GM21447 (cell line): ENCODE measurements at regions not wholly inside any gene's neighbourhood (a gene's known extent, or its start where the extent isn't known, plus 50 kb on each side); places are given as distances from the start of the nearest gene placed in this dataset.
"Not testable (repeated sequence)": the region's sequence is repeated elsewhere in the genome, so short reads cannot be mapped to it uniquely, and the experiment has no call there.

Experiments used
- ATAC-seq: cut with Tn5 transposase; IDR thresholded peaks from one replicate; pipeline ENCODE4 v1.9.1; 2021; ENCODE audit not compliant: unreplicated experiment

DNA sequence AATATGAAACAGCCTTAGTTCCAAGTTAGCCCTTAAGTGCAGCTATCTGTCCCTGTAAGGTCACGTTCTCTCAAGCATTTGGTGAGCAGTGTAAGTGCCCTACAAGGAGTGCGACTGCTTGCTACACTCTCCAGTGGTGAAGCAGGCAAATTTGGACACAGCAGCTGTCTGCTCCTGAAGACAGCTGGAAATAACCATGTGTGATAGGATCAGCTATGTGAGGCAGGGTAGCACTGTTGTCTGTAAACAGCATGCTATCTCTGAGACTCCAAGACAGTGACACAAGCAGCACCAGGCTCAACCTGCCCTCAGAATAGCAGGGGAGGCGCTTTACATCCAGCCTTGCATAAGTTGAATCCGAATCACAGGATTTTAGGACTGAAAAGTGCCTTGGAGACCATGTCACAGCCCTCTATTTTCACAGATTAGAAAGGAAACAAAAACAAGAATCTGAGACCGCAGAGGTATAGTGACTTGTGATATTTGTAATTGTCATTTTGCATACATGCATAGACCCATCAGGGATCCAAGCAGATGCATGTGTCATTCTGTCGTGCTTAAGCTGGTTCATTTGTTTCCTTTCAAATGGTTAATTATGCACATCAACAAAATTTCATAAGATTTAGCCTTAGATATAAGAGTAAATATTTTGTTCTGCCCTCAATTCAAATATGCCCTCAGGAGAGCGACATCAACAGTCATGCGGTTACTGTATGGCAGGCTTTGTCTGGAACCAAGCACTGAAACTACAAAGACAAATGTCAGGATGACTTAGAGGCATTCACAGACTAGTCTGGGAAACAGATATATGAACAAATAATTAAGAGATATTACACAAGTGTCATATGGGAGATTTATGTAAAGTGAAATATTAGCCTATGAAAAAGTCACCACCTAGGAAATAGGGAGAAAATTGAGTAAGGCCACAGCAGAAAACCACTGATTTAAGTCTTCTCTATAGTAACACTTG lies 134.9 kb upstream of the NRIP1 start:
- no peak for ATAC-seq

DNA sequence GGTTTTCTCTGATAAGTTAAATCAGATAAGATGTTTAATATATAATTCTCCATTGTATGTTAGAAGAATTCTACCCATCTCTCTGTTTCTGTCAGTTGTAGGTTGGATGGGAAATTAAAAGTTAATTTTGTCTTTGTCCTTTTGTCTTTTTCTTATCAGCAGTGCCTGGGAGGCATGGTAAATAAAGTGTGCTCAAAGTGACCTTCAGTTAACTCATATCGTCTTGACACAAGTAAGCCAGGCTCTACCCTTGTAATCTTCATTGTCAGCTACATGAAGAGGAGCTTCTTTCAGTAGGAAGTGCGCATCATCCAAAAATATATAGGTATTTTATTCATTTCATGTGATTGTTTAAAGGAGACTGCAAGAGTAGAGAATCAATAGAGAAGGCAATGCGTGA lies 138.9 kb upstream of the NRIP1 start:
- ATAC-seq: no peak

DNA sequence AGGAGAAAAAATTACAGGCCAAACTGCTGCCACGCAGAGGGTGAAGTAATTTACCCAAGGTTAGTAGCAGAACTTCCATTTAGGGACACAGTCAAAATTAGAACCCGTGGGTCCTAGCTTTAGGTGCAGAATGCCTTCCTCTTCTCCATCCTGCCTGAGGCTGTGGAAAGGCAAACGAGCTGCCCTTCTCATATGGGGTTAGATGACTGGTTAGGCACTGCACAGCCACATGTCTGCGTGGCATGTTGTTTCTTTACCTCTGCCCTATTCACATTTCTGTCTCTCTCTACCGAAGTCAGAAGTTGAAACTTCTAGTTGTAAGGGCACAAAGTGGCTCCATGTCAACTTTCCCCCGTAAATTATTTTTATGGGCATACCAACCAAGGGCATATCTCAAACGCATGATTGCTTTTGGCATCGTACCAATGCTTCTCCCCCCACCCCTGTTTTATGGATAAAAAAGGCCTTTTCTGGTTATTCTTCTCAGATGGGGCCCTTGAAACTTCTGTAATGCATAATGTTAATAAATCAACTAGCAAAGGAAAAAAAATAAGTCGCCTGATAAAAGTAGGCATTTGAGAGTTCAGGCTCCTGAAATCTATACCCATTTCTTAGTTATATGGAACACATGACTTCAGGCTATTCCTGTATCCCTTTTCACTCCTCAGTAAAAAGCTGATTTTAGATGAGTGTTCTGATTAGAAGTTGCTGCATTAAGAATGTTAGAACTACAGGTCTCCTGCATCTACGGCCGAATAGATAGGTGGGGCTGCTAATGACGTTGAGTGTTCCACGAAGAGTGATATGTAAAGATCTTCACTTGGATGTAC lies 139.6 kb upstream of the NRIP1 start:
- no peak for ATAC-seq

DNA sequence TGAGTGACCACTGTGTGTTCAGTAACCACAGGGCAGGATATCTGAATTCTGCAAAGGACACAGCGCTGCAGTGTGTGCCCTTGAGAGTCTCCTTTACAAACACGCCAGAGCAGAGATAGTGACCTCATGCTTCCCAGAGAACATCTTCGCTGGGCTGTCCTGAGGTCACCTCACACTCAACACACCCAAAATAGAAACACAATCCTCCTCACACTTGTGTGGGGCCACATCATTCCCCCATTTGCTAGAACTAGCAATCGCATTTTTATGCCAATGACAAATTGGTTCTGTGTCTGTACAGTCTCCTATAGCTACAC lies 140.1 kb upstream of the NRIP1 start:
- no peak for ATAC-seq

DNA sequence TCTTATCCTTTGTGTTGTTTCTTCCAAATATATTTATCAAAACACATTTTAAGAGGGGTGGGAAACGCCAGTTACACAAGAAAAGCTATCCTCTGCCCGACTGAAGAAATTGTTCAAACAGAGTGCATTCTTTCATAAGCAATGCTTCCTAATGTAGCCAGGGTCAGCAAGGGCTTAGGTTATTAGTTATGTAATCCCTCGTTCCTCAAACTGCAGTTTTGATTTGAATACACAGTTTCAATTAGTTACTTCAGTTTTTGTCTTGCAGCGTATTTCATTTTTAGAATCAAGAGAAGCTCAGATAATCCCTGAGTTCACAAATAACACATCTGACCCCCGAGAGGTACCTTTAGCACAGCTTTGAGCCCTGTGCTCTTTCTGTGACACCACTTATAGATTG lies 141.7 kb upstream of the NRIP1 start:
- ATAC-seq: peak; percentile 75

DNA sequence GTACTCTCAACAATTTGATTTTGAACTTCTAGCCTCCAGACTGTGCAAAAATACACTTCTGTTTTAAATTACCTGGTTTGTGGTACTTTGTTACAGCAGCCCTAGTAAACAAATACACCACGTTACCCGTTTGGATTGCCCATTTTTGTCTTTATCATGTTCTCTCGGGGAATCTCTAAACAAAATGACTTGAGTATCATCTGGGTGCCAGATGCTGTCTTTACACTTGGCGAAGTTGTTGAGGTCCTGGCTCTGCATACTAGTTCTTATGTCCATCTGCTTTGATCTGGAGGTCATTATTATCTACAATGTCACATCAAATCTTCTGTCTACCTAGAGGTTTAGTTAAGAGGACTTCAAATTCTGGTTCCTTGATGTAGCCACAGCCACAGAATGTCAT lies 142.4 kb upstream of the NRIP1 start:
- no peak for ATAC-seq

DNA sequence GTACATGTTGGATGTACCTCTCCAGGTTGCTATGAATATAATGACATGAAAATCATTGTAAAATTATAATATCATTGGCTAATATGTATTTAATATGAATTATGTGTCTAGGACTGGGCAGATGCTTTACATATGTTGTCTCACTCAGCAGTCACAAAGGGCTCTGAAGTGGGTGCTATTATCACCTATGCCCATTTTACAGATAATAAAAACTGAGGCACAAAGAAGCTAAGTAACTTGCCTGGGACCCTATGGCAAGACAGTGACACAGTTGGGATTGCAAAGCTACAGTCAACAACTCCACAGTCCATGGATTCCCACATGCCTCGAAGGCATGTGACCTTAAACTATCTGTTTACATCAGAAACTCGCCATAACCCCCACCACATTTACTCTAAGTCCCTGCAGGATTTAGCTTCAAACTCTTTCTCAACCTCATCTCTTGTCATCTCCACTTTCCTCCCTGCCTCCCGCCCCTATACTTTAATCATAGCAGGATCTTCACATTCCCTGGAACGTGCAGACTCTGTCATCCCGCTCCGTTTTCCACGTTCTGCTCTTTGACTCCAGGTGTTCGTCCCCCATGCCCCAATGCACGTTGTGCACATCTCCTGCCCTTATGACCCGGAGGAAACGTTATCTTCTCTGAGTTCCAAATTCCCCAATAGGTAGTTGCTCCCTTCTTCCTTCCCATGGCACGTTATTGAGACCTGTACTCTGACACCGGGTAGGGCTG lies 143.0 kb upstream of the NRIP1 start:
- ATAC-seq: no peak

DNA sequence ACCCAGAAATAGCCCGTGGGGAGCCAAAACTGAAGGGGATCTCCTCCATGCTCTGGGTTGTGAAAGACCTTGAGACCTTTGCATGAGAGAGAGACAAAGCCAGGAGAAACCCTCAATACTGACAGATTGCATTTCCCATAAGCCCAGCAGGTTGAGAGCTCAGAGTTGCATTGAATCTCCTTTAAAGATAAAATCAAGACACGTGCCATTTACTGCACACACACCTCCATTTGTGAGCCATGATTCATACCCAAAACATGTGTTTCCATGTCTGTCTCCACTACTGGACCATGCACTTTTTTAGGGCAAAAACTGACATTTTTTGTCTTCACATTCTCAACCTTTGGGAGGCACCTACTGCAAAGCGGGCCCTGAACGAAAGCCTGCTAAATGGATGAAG lies 144.0 kb upstream of the NRIP1 start:
- no peak for ATAC-seq

DNA sequence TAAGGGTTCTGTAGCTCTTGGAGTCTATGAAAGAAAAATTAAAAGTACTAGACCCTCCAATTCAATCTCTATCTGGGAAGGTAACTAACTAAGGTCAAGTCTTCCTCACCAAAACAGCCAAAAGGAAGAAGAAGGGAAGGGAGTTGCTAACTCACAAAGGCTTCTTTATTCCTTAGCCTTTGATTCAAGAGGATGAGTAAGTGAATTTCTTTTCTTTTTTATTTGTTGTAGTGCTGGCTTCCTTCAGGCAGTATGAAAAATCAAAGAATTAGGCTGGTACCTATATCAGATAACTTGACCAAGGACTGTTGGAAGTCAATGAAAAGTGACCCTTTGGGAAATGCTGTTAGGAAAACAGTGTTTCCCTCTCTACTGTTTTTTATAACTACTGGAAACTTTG lies 144.4 kb upstream of the NRIP1 start:
- no peak for ATAC-seq

DNA sequence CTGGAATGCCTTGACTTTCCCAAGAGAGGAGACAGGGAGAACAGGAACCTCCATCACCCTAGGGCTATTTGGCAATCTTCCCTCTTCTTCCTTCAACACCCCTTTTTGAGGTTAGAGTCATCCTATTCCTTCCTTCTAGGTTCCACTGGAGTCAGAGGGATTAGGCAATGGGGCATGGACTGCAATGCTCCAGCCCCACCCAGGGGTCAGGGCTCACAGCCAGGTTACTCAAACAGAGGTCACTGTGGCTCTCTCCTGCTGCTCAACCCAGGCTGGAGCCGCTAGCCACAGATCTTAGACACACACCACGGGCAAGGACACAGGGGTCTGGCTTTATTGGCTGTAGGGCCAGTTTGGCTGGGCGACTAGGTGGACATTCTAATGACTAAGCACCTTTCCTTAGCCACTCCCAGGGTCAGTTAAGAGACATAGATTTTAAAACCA lies 145.5 kb upstream of the NRIP1 start:
- no peak for ATAC-seq

DNA sequence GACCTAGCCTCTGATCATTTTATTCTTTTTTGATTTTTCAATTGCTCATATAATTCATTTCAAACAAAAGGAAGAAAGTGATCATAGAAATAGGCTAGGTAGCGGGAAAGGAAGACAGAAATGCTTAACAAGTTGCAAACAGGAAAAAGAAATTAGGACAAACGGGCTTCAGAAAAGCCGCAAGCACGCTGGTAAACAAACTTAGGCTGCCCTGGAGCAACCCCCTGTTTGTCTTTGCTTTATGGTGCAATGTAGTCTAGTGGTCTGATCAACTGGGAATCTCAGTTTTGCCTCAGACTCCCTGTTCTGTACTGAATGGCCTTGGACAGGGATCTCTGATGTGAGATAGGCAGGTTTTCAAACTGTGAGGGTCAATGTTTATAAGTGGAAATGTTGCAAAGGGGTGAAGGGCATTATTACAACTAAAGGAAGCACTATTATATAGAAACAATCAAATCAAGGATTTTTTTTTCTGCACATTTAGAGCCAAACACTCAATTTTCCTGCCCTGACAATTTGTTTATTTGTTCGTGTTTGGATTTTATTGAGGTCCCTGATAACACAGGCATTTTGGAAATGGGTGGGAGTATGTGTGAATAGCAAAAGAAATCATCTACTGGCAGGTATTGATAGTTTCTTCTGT lies 146.8 kb upstream of the NRIP1 start:
- ATAC-seq: no peak

DNA sequence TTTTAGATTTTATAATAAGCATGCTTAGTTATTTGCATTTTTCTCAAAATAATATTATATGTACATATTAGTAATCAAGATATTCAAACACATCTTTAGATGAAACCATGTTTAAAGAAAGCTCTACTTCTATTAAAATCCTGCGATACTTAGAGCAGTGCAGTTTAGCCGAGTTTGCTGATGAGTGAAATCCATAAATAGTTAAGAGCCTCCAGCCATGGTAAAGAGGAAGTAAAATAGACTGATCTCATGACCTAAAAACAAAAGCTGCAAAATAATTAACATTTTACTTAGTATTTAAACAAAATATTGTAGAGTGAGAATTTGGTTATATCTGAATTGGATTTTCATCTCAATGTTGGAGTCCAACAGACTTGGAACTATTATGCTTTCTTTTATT lies 147.4 kb upstream of the NRIP1 start:
- no peak for ATAC-seq

DNA sequence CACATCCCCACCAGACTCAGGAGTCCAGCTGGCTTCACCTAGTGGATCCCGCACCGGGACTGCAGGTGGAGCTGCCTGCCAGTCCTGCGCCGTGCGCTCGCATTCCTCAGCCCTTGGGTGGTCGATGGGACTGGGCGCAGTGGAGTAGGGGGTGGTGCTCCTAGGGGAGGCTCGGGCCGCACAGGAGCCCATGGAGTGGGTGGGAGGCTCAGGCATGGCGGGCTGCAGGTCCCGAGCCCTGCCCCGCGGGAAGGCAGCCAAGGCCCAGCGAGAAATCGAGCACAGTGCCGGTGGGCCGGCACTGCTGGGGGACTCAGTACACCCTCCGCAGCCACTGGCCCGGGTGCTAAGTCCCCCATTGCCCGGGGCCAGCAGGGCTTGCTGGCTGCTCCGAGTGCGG lies 153.7 kb upstream of the NRIP1 start:
- ATAC-seq: not testable (repeated sequence)

DNA sequence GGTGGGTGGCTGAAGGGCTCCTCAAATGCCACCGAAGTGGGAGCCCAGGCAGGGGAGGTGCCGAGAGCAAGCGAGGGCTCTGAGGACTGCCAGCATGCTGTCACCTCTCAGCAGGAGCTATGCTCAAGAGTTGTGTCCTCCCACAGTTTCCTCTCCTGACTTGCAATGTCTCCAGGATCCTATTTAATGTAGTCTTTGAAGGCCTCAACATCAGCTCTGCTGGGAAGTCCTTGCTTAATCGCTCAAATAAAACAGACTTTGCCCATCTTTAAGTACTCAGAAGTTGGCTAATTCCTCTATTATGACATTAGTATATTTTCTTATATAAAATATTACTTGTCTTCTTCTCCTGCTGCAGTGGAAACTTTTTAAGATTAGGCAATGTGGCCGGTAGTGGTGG lies 154.2 kb upstream of the NRIP1 start:
- ATAC-seq: no peak

DNA sequence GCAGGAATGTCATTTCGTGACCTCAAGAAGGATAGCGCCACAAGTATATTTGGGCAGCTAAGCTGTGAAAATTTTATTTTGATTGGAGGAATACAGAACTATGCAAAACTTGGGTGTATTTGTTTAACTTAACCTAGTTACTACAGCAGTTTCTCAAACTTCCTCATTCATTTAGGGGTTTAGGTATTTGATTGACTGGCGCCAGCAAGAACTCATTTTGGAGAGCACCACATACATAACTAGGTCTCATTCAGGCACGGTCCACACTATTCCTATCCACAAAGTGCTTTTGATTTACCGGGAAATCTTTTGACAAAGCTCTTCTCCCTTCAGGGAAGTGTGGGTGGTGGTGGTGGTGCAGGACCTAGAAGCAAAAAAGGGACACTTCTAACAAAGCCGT lies 155.1 kb upstream of the NRIP1 start:
- ATAC-seq: no peak

DNA sequence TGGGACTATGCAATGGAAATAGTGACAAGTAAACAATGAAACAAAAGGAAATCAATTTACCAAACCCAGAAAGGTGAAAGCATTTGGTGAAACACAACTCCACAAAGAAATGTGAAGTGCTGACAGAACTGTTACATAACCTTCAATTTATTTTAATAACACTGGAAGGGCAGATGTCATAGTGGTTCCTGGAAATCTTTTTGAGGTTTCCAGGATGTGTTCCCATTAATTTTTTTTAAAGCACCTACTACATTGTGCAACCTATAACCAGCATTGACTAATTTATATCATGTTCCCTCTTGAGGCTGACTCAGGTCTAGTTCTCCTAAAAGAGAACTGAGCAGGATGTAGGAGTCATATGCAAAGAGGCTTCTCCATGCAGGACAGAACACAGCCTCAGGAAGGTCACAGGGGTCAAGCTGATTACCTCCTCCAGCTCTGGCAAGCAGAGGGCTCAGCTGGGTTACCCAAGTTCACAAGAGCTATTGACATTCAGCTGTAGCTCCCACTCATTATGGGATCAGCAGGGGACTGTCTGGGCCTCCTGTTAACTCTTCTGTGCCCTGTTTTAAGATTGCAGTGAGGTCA lies 157.1 kb upstream of the NRIP1 start:
- ATAC-seq: no peak

DNA sequence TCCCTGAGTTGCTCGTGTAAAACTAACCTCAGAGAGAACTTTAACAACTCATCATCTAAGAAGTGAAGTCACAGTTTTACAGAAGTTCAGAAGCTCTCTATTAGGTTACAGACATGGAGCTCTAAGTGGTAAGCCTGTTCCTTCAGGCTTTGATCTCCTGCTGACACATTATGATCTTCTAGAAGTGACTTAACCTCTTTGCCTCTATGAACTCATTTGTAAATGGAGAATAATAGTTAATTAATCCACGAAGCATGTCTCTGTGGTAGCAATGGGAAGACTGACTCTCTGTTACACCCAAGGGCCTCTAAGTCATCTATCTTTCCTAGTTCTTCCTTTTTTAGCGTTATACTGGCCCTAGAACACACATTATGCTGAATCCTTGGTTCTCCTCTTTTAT lies 157.9 kb upstream of the NRIP1 start:
- ATAC-seq: no peak

DNA sequence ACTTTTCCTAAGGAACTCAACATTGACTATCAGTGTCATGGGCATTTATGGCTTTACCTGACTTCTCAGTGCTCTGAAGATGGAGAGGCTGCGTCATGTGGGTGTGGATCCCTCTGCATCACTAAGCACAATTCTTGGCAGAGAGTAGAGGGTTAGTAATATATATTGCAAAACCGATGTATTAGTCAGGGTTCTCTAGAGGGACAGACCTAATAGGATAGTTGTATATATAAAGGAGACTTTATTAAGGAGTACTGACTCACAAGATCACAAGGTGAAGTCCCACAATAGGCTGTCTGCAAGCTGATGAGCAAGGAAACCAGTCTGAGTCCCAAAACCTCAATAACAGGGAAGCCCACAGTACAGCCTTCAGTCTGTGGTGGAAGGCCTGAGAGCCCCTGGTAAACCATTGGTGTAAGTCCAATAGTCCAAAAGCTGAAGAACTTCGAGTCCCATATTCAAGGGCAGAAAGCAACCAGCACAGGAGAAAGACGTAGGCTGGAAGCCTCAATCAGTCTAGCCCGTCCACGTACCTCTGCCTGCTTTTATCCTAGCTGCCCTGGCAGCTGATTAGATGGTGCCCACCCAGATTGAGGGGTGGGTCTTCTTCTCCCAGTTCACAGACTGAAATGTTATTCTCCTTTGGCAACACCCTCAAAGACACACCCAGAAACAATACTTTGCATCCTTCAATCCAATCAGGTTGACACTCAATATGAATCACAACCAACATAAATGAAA lies 159.7 kb upstream of the NRIP1 start:
- ATAC-seq: no peak

DNA sequence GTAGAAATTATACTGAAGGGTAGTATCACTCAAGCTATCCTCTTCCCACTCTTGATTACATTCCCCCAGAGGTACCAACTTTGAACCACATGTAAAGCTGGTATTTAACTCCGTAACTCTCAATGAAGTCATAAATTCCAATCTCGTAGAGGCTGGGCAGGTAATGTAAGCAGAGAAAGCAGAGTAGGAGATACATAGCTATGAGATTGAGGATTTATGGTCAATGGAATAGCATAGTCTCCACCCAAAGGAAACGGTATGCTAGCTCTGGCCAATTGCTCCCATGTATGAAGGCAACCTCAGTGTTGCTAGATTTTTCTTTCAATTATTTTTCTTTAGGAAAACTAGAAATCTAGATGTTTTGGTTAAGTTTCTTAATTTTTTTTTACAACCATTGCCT lies 163.1 kb upstream of the NRIP1 start:
- no peak for ATAC-seq

DNA sequence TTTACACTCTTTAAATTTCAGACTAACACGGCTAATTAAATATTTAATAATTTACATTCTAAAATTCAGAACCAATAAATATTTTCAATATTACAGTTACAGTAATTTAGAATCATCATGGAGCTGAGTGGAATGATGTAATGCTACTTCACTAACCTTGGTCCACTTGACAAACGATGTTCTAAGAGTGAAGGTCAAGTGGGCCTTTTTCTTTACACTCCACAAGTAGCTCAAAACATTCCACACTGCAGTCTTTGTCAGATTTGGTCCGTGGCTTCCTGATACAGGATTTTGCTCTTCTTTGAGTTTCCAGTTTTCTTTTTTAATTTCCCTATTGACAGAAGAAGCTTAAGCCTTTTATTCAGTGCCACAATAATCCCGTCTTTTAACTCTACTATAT lies 164.6 kb upstream of the NRIP1 start:
- no peak for ATAC-seq
